RWPE2 (cell line): ENCODE measurements at regions not wholly inside any gene's neighbourhood (a gene's known extent, or its start where the extent isn't known, plus 50 kb on each side); places are given as distances from the start of the nearest gene placed in this dataset.

Experiments used
- ATAC-seq: fragments of 200-7000 bp; cut with Tn5 transposase; 3 replicates; pipeline ENCODE4 v1.9.1; 2021; ENCODE audit warnings: low read depth
- DNase-seq: peaks from one replicate; pipeline ENCODE4 v3.0.0-alpha.2; 2020; ENCODE audit warnings: low spot score
- H3K27ac ChIP-seq: fragments of 450-650 bp; 2 replicates; pipeline ENCODE4 v1.5.1; 2017; ENCODE audit warnings: mild to moderate bottlenecking; ENCODE audit not compliant: poor library complexity, severe bottlenecking
- H3K27me3 ChIP-seq: fragments of 250-450 bp; sonication (Bioruptor Pico); 2 replicates; pipeline ENCODE4 v1.5.1; 2021; ENCODE audit warnings: mild to moderate bottlenecking, moderate library complexity; ENCODE audit not compliant: insufficient read depth, poor library complexity, severe bottlenecking
- H3K36me3 ChIP-seq: fragments of 250-450 bp; sonication (Bioruptor Pico); 2 replicates; pipeline ENCODE4 v1.5.1; 2020; ENCODE audit warnings: low read depth, mild to moderate bottlenecking, moderate library complexity
- H3K4me1 ChIP-seq: fragments of 250-450 bp; sonication (Bioruptor Pico); 2 replicates; pipeline ENCODE4 v1.5.1; 2021; ENCODE audit warnings: mild to moderate bottlenecking, moderate library complexity; ENCODE audit not compliant: insufficient read depth, poor library complexity, severe bottlenecking
- H3K4me3 ChIP-seq: fragments of 250-450 bp; sonication (Bioruptor Pico); 2 replicates; pipeline ENCODE4 v1.5.1; 2021; ENCODE audit warnings: mild to moderate bottlenecking, moderate library complexity; ENCODE audit not compliant: severe bottlenecking
- H3K9me3 ChIP-seq: fragments of 250-450 bp; sonication (Bioruptor Pico); 2 replicates; pipeline ENCODE4 v1.5.1; 2021; ENCODE audit warnings: mild to moderate bottlenecking, moderate library complexity; ENCODE audit not compliant: severe bottlenecking
- TF ChIP-seq, protein P1 (sequence below): fragments of 450-650 bp; IDR thresholded peaks from one replicate; pipeline ENCODE4 v1.5.1; 2017; ENCODE audit warnings: mild to moderate bottlenecking, moderate library complexity; ENCODE audit not compliant: poor library complexity, severe bottlenecking

DNA sequence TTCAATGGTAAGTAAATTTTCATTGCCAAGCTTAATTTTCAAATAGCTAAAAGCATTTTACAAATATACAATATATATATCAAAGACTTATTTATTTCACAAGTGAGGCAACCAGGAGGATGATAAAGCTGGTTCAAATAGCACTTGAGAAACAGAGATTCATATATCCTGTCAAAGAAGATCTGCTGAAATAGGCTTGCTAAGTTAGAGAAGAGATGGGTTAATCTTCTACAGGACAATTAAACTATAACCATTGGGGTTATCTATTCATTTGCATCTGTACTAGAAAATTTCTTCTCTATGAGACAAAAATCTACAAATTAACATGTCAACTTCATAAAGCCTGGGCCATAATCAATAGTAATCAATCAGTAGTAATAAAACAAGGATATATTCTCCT lies 637.7 kb upstream of the UBE2E2 start:
- no peak for ATAC-seq
- H3K4me3 ChIP-seq = no peak overlapping the region
- TF ChIP-seq, protein P1, sequence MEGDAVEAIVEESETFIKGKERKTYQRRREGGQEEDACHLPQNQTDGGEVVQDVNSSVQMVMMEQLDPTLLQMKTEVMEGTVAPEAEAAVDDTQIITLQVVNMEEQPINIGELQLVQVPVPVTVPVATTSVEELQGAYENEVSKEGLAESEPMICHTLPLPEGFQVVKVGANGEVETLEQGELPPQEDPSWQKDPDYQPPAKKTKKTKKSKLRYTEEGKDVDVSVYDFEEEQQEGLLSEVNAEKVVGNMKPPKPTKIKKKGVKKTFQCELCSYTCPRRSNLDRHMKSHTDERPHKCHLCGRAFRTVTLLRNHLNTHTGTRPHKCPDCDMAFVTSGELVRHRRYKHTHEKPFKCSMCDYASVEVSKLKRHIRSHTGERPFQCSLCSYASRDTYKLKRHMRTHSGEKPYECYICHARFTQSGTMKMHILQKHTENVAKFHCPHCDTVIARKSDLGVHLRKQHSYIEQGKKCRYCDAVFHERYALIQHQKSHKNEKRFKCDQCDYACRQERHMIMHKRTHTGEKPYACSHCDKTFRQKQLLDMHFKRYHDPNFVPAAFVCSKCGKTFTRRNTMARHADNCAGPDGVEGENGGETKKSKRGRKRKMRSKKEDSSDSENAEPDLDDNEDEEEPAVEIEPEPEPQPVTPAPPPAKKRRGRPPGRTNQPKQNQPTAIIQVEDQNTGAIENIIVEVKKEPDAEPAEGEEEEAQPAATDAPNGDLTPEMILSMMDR = no peak
- no peak overlapping the region for H3K27ac ChIP-seq
- peaks cover 3% of the 10 kb centered on the region for H3K4me1 ChIP-seq
- no peak for DNase-seq
- no peaks in the 10 kb centered on the region for H3K36me3 ChIP-seq
- no peaks in the 10 kb centered on the region for H3K27me3 ChIP-seq
- H3K9me3 ChIP-seq = no peaks in the 10 kb centered on the region

DNA sequence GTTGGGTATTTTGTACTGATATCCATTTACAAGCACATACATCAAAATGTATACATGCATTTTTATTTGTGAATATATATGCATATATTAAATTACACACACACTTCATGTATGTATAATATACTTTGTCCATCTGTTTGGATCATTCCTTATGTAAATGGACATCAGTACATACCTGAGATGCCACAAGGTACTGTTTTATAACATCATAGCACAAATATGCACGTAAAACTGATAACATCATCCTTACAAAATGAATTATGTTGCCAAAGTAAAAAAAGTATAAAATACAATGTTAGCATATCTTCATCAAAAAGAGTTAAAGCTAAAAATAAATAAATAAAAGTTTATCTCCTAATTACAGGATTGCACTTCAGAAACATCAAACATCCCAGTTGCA lies 634.8 kb upstream of the UBE2E2 start:
- Histone ChIP-seq H3K27ac (no peak overlapping the region), H3K36me3 (no peaks in the 10 kb centered on the region), H3K9me3 (no peaks in the 10 kb centered on the region), H3K27me3 (no peaks in the 10 kb centered on the region), H3K4me1 (peaks cover 3% of the 10 kb centered on the region), H3K4me3 (no peak overlapping the region)
- ATAC-seq = peak; percentile 56; the same call in 2 of the 3 replicates
- DNase-seq = no peak
- TF ChIP-seq, protein P1 = no peak

DNA sequence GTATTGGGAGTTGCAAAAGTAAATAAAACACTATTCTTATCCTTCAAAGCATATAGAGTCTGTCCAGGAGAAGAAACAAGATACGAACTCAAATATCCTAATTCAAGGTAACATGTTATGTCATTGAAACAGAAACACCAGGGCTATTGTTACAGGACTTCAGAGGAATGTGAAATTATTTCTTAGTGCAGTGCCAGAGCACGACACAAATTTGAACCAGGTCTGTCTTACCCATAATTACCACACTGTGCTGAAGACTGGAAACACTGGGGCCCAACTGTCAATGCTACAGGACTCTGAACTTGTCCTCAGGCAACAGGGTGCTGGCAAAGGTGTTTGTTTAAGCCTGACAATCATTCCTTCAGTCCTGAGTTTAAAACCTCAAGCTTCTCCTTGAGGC lies 633.6 kb upstream of the UBE2E2 start:
- TF ChIP-seq, protein P1 = no peak
- H3K4me3 ChIP-seq = no peak overlapping the region
- DNase-seq = no peak

DNA sequence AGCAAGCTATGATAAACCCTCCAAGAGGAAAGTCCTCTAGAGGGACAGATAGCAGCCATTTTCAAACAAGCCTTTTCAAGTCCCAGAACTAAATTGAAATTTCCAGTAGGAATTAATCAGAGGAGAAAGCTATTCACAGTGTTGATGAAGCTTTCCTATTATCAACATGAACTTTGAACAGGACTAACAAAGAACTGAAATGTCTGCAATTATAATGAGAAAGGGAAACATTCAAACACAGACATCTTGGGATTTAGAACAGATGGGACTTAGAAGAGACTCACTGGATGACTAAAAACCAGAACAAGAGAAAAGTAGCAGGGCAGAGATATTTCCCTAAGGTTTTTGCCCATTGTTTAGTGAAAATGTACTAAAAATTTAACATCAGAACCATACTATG lies 622.1 kb upstream of the UBE2E2 start:
- Histone ChIP-seq H3K27ac (no peak overlapping the region), H3K4me1 (peaks cover 3% of the 10 kb centered on the region), H3K36me3 (no peaks in the 10 kb centered on the region), H3K4me3 (no peak overlapping the region), H3K27me3 (no peaks in the 10 kb centered on the region), H3K9me3 (no peaks in the 10 kb centered on the region)
- no peak for DNase-seq
- ATAC-seq = no peak
- TF ChIP-seq, protein P1 = no peak

More for the DNA sequence above, 633.6 kb upstream of the UBE2E2 start:
- Histone ChIP-seq H3K4me1 (peaks cover 3% of the 10 kb centered on the region), H3K27me3 (no peaks in the 10 kb centered on the region), H3K27ac (no peak overlapping the region), H3K36me3 (no peaks in the 10 kb centered on the region), H3K9me3 (no peaks in the 10 kb centered on the region)
- no peak for ATAC-seq

DNA sequence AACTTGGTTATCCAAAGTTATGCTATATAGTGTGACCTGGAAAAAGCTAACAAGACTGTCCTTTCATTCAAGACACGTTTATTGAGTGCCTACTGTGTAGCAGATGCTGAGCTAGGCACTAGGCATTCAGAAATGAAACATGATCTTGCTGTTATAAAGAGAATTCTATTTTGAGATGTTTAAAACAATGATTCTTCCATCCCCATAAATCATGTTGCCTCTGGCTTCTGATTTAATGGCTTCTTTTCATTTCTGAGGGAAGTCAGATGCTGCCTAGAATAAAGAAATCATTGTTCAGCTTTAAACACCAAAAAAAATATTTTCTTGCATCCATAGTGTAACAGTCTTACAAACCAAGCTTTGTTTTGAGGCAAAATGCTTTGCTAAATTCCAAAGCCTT lies 620.9 kb upstream of the UBE2E2 start:
- Histone ChIP-seq H3K4me3 (no peak overlapping the region), H3K9me3 (no peaks in the 10 kb centered on the region), H3K27ac (no peak overlapping the region), H3K36me3 (no peaks in the 10 kb centered on the region), H3K27me3 (no peaks in the 10 kb centered on the region), H3K4me1 (peaks cover 3% of the 10 kb centered on the region)
- DNase-seq (no peak), ATAC-seq (no peak)
- TF ChIP-seq, protein P1 = no peak
